ENCODE measurements at regions not wholly inside any gene's neighbourhood (a gene's known extent, or its start where the extent isn't known, plus 50 kb on each side); places are given as distances from the start of the nearest gene placed in this dataset.

DNA sequence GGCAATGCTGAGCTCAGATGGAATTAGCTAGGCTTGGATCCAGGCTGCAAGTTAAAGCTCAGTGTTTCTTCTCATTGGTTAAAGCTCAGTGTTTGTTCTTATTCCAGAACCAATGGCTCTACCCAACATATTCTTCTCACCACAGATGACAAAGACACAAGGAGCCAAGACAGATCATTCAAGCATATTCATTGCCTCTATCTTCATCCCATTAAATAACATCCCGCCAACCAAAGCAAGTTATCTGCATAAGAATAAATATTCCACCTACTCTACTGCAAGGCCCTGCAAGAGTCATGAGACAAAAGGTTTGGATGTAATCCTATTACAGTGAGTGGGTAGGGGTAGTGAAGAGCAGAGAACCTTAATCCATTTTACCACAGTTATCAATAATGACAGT lies 766.5 kb downstream of the C4orf33 start:
- ChIA-PET CTCF (ENCODE audit: low intra/inter-chr PET ratio) (no interaction called here), POLR2A (interaction anchor here (0.6 kb wide), 1 partner anchor 138 kb away, joined by 4 read pairs; no protein-coding TSS in a partner anchor)
- in situ Hi-C loops (cut with MboI) (no loop called here), intact Hi-C loops (cut with micrococcal nuclease) (no loop called here)
- ATAC-seq (no peak), FAIRE-seq (no peak), DNase-seq (ENCODE audit: extremely low read depth in 1 of 4, low spot score in 3 of 4) (no peak)
- Histone ChIP-seq H3K27ac (ENCODE audit: extremely low read depth, low read depth, low read length) (no peak overlapping the region), H3K9ac (ENCODE audit: insufficient read depth in 1 of 2, low read depth in 2 of 2, low read length in 2 of 2) (no peak overlapping the region), H2AFZ (ENCODE audit: low read depth, low read length) (no peak overlapping the region), H3K36me3 (ENCODE audit: control insufficient read depth, insufficient read depth, low read length) (no peaks in the 10 kb centered on the region), H3K27me3 (ENCODE audit: control insufficient read depth in 2 of 2, insufficient read depth in 2 of 2, low read length in 2 of 2) (no peaks in the 10 kb centered on the region), H3K4me2 (ENCODE audit: insufficient read depth, low read length) (no peak overlapping the region), H3K79me2 (ENCODE audit: control insufficient read depth, insufficient read depth, low read length) (no peaks in the 10 kb centered on the region), H3K9me3 (replicated peaks; ENCODE audit: control insufficient read depth, insufficient read depth, low read depth, low read length) (no peaks in the 10 kb centered on the region), H3K4me1 (replicated peaks in 1 of 2; ENCODE audit: control insufficient read depth in 2 of 2, insufficient read depth in 2 of 2, low read length in 2 of 2) (no peaks in the 10 kb centered on the region), H3K9me1 (ENCODE audit: control insufficient read depth, insufficient read depth, low read length) (no peaks in the 10 kb centered on the region), H4K20me1 (replicated peaks; ENCODE audit: control insufficient read depth, insufficient read depth, low read length) (no peaks in the 10 kb centered on the region), H3K4me3 (no peak overlapping the region)
- no peak for TF ChIP-seq KLF6 (CRISPR knock-in tag; IDR thresholded peaks at IDR 0.05; ENCODE audit: borderline replicate concordance)
- no peak for TF ChIP-seq ZNF165 (CRISPR knock-in tag; IDR thresholded peaks at IDR 0.05; ENCODE audit: borderline replicate concordance)
- TF ChIP-seq BRF1 (IDR thresholded peaks at IDR 0.05; ENCODE audit: borderline replicate concordance, extremely low read depth, insufficient read length), result no peak
- no peak for TF ChIP-seq ARID1B (IDR thresholded peaks at IDR 0.05)
- TF ChIP-seq TCF7 (IDR thresholded peaks at IDR 0.05; ENCODE audit: borderline replicate concordance), result no peak
- no peak for TF ChIP-seq JUN (IDR thresholded peaks at IDR 0.05; ENCODE audit: borderline replicate concordance, low read depth, low read length)
- no peak for TF ChIP-seq JUN (CRISPR knock-in tag; IDR thresholded peaks at IDR 0.05; ENCODE audit: borderline replicate concordance)
- no peak for TF ChIP-seq ZNF778 (CRISPR knock-in tag; IDR thresholded peaks at IDR 0.05)
- TF ChIP-seq, protein P1, sequence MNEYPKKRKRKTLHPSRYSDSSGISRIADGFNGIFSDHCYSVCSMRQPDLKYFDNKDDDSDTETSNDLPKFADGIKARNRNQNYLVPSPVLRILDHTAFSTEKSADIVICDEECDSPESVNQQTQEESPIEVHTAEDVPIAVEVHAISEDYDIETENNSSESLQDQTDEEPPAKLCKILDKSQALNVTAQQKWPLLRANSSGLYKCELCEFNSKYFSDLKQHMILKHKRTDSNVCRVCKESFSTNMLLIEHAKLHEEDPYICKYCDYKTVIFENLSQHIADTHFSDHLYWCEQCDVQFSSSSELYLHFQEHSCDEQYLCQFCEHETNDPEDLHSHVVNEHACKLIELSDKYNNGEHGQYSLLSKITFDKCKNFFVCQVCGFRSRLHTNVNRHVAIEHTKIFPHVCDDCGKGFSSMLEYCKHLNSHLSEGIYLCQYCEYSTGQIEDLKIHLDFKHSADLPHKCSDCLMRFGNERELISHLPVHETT (CRISPR knock-in tag; conservative IDR thresholded peaks at IDR 0.05 in 1 of 2, IDR thresholded peaks at IDR 0.05 in 1 of 2), result no peak
- TF ChIP-seq MCM5 (IDR thresholded peaks at IDR 0.05; ENCODE audit: low read depth), result no peak
- TF ChIP-seq, protein P2, sequence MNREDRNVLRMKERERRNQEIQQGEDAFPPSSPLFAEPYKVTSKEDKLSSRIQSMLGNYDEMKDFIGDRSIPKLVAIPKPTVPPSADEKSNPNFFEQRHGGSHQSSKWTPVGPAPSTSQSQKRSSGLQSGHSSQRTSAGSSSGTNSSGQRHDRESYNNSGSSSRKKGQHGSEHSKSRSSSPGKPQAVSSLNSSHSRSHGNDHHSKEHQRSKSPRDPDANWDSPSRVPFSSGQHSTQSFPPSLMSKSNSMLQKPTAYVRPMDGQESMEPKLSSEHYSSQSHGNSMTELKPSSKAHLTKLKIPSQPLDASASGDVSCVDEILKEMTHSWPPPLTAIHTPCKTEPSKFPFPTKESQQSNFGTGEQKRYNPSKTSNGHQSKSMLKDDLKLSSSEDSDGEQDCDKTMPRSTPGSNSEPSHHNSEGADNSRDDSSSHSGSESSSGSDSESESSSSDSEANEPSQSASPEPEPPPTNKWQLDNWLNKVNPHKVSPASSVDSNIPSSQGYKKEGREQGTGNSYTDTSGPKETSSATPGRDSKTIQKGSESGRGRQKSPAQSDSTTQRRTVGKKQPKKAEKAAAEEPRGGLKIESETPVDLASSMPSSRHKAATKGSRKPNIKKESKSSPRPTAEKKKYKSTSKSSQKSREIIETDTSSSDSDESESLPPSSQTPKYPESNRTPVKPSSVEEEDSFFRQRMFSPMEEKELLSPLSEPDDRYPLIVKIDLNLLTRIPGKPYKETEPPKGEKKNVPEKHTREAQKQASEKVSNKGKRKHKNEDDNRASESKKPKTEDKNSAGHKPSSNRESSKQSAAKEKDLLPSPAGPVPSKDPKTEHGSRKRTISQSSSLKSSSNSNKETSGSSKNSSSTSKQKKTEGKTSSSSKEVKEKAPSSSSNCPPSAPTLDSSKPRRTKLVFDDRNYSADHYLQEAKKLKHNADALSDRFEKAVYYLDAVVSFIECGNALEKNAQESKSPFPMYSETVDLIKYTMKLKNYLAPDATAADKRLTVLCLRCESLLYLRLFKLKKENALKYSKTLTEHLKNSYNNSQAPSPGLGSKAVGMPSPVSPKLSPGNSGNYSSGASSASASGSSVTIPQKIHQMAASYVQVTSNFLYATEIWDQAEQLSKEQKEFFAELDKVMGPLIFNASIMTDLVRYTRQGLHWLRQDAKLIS (CRISPR knock-in tag; IDR thresholded peaks at IDR 0.05), result no peak
- TF ChIP-seq ZNF143 (CRISPR knock-in tag; IDR thresholded peaks at IDR 0.05), result no peak
- TF ChIP-seq, protein P3, sequence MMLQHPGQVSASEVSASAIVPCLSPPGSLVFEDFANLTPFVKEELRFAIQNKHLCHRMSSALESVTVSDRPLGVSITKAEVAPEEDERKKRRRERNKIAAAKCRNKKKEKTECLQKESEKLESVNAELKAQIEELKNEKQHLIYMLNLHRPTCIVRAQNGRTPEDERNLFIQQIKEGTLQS (IDR thresholded peaks at IDR 0.05), result no peak
- TF ChIP-seq, protein P3 (CRISPR knock-in tag; conservative IDR thresholded peaks at IDR 0.05), result no peak
- no peak for TF ChIP-seq PHB (CRISPR knock-in tag; IDR thresholded peaks at IDR 0.05)
- no peak for TF ChIP-seq ZEB2 (IDR thresholded peaks at IDR 0.05)
- no peak for TF ChIP-seq MYNN (IDR thresholded peaks at IDR 0.05)
- no peak for TF ChIP-seq MYNN (CRISPR knock-in tag; IDR thresholded peaks at IDR 0.05)
- no peak for TF ChIP-seq NR1H2 (CRISPR knock-in tag; IDR thresholded peaks at IDR 0.05)
- no peak for TF ChIP-seq ZFP1 (CRISPR knock-in tag; IDR thresholded peaks at IDR 0.05)
- TF ChIP-seq LARP7 (IDR thresholded peaks at IDR 0.05), result no peak
- 7% methylated on average over 1 of the region's 1 CpG for WGBS (ENCODE audit: insufficient coverage, low coverage, missing lambda C conversion rate)
- BruUV-seq (replicated peaks), result no TSS peak
